ENCODE measurements at regions not wholly inside any gene's neighbourhood (a gene's known extent, or its start where the extent isn't known, plus 50 kb on each side); places are given as distances from the start of the nearest gene placed in this dataset.
"Not testable (repeated sequence)": the region's sequence is repeated elsewhere in the genome, so short reads cannot be mapped to it uniquely, and the experiment has no call there.

- TF ChIP-seq CTCF (IDR thresholded peaks at IDR 0.05; ENCODE audit: unreplicated experiment), result no peak
- no peaks in the 10 kb centered on the region for H3K27me3 Mint-ChIP-seq
- H3K9me3 Mint-ChIP-seq (ENCODE audit: low read depth), result no peaks in the 10 kb centered on the region
- no peak overlapping the region for H3K27ac Mint-ChIP-seq
- peaks cover 4% of the 10 kb centered on the region for H3K4me1 Mint-ChIP-seq (ENCODE audit: low read depth)
- no peak overlapping the region for H3K4me3 Mint-ChIP-seq (ENCODE audit: low read depth)
- DNase-seq (ENCODE audit: low spot score, unreplicated experiment), result no peak
- no peaks in the 10 kb centered on the region for H3K36me3 Mint-ChIP-seq (ENCODE audit: insufficient read depth)
Measured at GRCh38 chr7:119737390-119737789, 535.6 kb upstream of the KCND2 start.

- not testable (repeated sequence) for DNase-seq (ENCODE audit: low spot score, unreplicated experiment); H3K4me3 Mint-ChIP-seq (ENCODE audit: low read depth); H3K36me3 Mint-ChIP-seq (ENCODE audit: insufficient read depth); H3K27me3 Mint-ChIP-seq; H3K4me1 Mint-ChIP-seq (ENCODE audit: low read depth); H3K27ac Mint-ChIP-seq; H3K9me3 Mint-ChIP-seq (ENCODE audit: low read depth)
Measured at GRCh38 chr7:119745280-119745679, 527.7 kb upstream of the KCND2 start.

GRCh38 chr7:119748251-119748860 is 524.6 kb upstream of the KCND2 start:
- no peaks in the 10 kb centered on the region for H3K4me1 Mint-ChIP-seq (ENCODE audit: low read depth)

GRCh38 chr7:119748991-119749390 is 524.0 kb upstream of the KCND2 start:
- no peak for DNase-seq (ENCODE audit: low spot score, unreplicated experiment)
- no peaks in the 10 kb centered on the region for H3K27me3 Mint-ChIP-seq
- H3K36me3 Mint-ChIP-seq (ENCODE audit: insufficient read depth), result no peaks in the 10 kb centered on the region
- TF ChIP-seq CTCF (IDR thresholded peaks at IDR 0.05; ENCODE audit: unreplicated experiment), result no peak
- H3K9me3 Mint-ChIP-seq (ENCODE audit: low read depth), result peaks cover 3% of the 10 kb centered on the region
- H3K27ac Mint-ChIP-seq, result no peak overlapping the region
- no peaks in the 10 kb centered on the region for H3K4me1 Mint-ChIP-seq (ENCODE audit: low read depth)
- H3K4me3 Mint-ChIP-seq (ENCODE audit: low read depth), result no peak overlapping the region

More at GRCh38 chr7:119748251-119748860, 524.6 kb upstream of the KCND2 start:
- H3K27ac Mint-ChIP-seq, result no peak overlapping the region
- H3K9me3 Mint-ChIP-seq (ENCODE audit: low read depth), result peaks cover 3% of the 10 kb centered on the region
- H3K4me3 Mint-ChIP-seq (ENCODE audit: low read depth), result no peak overlapping the region
- H3K27me3 Mint-ChIP-seq, result no peaks in the 10 kb centered on the region
- H3K36me3 Mint-ChIP-seq (ENCODE audit: insufficient read depth), result no peaks in the 10 kb centered on the region
- TF ChIP-seq CTCF (IDR thresholded peaks at IDR 0.05; ENCODE audit: unreplicated experiment), result no peak
- DNase-seq (ENCODE audit: low spot score, unreplicated experiment), result no peak

- TF ChIP-seq CTCF (IDR thresholded peaks at IDR 0.05; ENCODE audit: unreplicated experiment), result no peak
- no peaks in the 10 kb centered on the region for H3K9me3 Mint-ChIP-seq (ENCODE audit: low read depth)
- no peak overlapping the region for H3K4me3 Mint-ChIP-seq (ENCODE audit: low read depth)
- H3K27ac Mint-ChIP-seq, result no peak overlapping the region
- no peak for DNase-seq (ENCODE audit: low spot score, unreplicated experiment)
- H3K36me3 Mint-ChIP-seq (ENCODE audit: insufficient read depth), result no peaks in the 10 kb centered on the region
- H3K27me3 Mint-ChIP-seq, result no peaks in the 10 kb centered on the region
- H3K4me1 Mint-ChIP-seq (ENCODE audit: low read depth), result no peaks in the 10 kb centered on the region
Measured at GRCh38 chr7:119756687-119757086, 516.3 kb upstream of the KCND2 start.

- Mint-ChIP-seq H3K4me3 (ENCODE audit: low read depth) (no peak overlapping the region), H3K36me3 (ENCODE audit: insufficient read depth) (no peaks in the 10 kb centered on the region), H3K27ac (no peak overlapping the region), H3K4me1 (ENCODE audit: low read depth) (no peaks in the 10 kb centered on the region), H3K27me3 (no peaks in the 10 kb centered on the region), H3K9me3 (ENCODE audit: low read depth) (no peaks in the 10 kb centered on the region)
- DNase-seq (ENCODE audit: low spot score, unreplicated experiment), result no peak
- no peak for TF ChIP-seq CTCF (IDR thresholded peaks at IDR 0.05; ENCODE audit: unreplicated experiment)
Measured at GRCh38 chr7:119758254-119758653, 514.7 kb upstream of the KCND2 start.
